GM12865 (cell line): ENCODE measurements at regions not wholly inside any gene's neighbourhood (a gene's known extent, or its start where the extent isn't known, plus 50 kb on each side); places are given as distances from the start of the nearest gene placed in this dataset.

Experiments
- DNase-seq: peaks from one replicate; pipeline ENCODE4 v3.0.0; 2010; ENCODE audit warnings: low read depth
- H3K4me3 ChIP-seq: 2 replicates; pipeline ENCODE4 v1.5.1; 2011; ENCODE audit warnings: mild to moderate bottlenecking, low read depth, low read length, control low read depth
- TF ChIP-seq, protein P1 (sequence below): IDR thresholded peaks from 2 replicates; pipeline ENCODE4 v1.5.1; 2011; ENCODE audit warnings: low read length, control low read depth, low read depth, inconsistent platforms; ENCODE audit not compliant: insufficient read depth; ENCODE audit errors: missing control alignments

DNA sequence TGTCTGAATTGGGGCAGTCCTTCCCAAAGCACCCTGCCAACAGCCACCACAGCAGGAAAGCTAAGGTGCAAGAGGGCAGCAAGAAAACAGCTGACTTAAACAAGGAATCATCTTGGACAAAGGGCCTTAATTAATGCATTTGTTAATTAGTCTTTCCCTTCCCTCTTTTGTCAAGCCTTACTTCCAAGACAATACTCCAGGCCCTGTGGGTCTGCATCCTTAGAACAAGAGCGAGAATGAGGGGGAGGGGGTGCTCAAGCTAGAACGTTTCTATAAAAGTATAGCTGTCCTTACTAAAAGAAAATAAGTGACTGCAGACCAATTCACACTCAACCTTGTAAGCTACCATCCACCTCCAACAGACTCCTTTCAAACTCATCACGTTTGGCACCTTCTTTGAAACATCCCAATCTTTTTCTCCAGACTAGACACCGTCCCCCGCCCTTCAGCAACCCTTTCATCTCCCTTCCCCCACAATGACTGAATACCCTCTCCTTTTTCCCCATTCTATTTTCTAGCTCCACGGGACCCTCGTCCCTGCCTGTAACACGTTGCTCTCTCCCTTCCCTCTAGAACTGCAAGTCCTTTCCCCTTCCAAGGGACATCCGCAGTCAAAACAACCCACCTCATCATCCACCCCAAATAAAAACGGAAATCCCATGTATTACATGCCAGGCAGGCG lies 85.7 kb upstream of the RNF38 start:
- DNase-seq: no peak
- H3K4me3 ChIP-seq: peak overlapping the region; percentile 97
- TF ChIP-seq, protein P1, sequence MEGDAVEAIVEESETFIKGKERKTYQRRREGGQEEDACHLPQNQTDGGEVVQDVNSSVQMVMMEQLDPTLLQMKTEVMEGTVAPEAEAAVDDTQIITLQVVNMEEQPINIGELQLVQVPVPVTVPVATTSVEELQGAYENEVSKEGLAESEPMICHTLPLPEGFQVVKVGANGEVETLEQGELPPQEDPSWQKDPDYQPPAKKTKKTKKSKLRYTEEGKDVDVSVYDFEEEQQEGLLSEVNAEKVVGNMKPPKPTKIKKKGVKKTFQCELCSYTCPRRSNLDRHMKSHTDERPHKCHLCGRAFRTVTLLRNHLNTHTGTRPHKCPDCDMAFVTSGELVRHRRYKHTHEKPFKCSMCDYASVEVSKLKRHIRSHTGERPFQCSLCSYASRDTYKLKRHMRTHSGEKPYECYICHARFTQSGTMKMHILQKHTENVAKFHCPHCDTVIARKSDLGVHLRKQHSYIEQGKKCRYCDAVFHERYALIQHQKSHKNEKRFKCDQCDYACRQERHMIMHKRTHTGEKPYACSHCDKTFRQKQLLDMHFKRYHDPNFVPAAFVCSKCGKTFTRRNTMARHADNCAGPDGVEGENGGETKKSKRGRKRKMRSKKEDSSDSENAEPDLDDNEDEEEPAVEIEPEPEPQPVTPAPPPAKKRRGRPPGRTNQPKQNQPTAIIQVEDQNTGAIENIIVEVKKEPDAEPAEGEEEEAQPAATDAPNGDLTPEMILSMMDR: no peak

- TF ChIP-seq, protein P1: no peak
- H3K4me3 ChIP-seq: no peak overlapping the region
- DNase-seq: no peak
Observed at GRCh38 chr9:36484124-36484523, 84.1 kb upstream of the RNF38 start.

DNA sequence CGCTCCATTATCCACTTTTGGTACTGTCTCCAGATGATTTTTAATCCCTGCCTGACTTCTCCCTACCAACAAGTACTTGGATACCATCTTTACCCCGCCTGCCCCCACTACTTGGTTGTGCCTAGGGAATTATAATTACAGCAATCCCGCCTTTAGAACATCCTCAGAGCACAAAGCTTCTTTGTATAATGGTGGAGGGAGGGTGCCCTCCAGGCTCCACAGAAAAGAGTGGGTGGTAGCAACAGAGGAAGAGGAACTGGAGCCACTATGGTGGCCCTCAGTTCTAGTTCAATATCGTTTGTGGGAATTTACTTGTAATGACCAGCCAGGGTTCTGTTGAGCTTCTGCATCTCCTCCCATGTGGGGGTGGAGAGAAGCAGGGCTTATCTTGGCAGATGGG lies 79.0 kb upstream of the RNF38 start:
- TF ChIP-seq, protein P1: no peak
- H3K4me3 ChIP-seq: no peak overlapping the region
- DNase-seq: no peak

GRCh38 chr9:36471359-36471758 lies 71.3 kb upstream of the RNF38 start:
- no peak for DNase-seq
- TF ChIP-seq, protein P1: no peak
- H3K4me3 ChIP-seq: peak overlapping the region; percentile 49; the same call in 1 of the 2 replicates

DNA sequence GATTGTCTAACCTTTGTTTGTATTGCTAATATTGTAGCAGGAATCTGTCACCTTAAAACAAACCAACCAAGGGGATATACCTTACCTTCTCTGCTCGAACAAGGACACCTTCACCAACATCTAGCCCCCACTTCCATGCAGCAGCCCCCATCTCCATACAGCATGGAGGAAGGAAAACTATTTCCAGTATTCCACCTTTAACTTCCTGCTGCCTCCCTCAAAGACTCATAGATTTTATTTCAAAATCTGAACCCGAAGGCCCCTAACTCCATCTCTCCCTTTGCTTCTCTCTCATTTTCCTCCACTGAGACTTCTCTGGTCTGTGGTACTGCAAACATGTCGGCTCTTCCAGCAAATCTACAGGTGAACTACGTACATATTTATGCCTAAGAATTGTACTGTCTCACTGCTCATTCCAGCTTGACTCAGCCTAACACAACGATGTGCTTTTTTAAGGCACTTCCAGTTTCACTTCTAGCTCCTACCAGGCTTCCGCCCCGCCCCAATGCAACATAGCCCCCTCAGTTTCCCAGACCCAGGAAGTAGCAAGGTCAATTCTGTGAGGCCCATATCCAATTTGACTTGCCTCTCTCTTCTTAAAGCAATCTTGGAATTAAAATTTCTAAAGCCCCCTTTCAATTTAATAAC lies 70.7 kb upstream of the RNF38 start:
- DNase-seq: peak; percentile 89
- H3K4me3 ChIP-seq: peak overlapping the region; percentile 49
- TF ChIP-seq, protein P1: no peak

GRCh38 chr9:36463467-36463866 lies 63.4 kb upstream of the RNF38 start:
- H3K4me3 ChIP-seq: no peak overlapping the region
- DNase-seq: no peak
- TF ChIP-seq, protein P1: no peak
